HFF-Myc (cell line): ENCODE measurements at regions not wholly inside any gene's neighbourhood (a gene's known extent, or its start where the extent isn't known, plus 50 kb on each side); places are given as distances from the start of the nearest gene placed in this dataset.

Source experiments
- DNase-seq: peaks from one replicate; pipeline ENCODE4 v3.0.0-alpha.2; 2011; ENCODE audit warnings: low read depth; ENCODE audit errors: extremely low read depth
- H3K4me3 ChIP-seq: replicated peaks from 2 replicates; pipeline ENCODE4 v1.5.1; 2011; ENCODE audit warnings: low read depth, mild to moderate bottlenecking, control low read depth, low read length
- CTCF ChIP-seq: IDR thresholded peaks from 2 replicates; pipeline ENCODE4 v1.5.1; 2012; ENCODE audit warnings: mild to moderate bottlenecking, low read depth, low read length, control low read depth; ENCODE audit errors: missing control alignments

- no peak for DNase-seq
- TF ChIP-seq CTCF: no peak
- H3K4me3 ChIP-seq: no peak overlapping the region
These were observed 98.4 kb downstream of the ADRB2 start for GRCh38 chr5:148924817-148925216.

- no peak for DNase-seq
- no peak for TF ChIP-seq CTCF
- no peak overlapping the region for H3K4me3 ChIP-seq
These were observed 99.8 kb downstream of the ADRB2 start for GRCh38 chr5:148926207-148926606.

GRCh38 chr5:148927307-148927946, 101.0 kb downstream of the ADRB2 start:
- H3K4me3 ChIP-seq: no peak overlapping the region
- DNase-seq: no peak
- no peak for TF ChIP-seq CTCF

- DNase-seq: no peak
- no peak overlapping the region for H3K4me3 ChIP-seq
- no peak for TF ChIP-seq CTCF
These were observed 101.7 kb downstream of the ADRB2 start for GRCh38 chr5:148928141-148928540.

GRCh38 chr5:148931453-148932057, 105.1 kb downstream of the ADRB2 start:
- H3K4me3 ChIP-seq: no peak overlapping the region
- no peak for TF ChIP-seq CTCF
- DNase-seq: no peak

GRCh38 chr5:148932355-148932935, 106.0 kb downstream of the ADRB2 start:
- no peak for TF ChIP-seq CTCF
- H3K4me3 ChIP-seq: no peak overlapping the region
- DNase-seq: no peak
